AG20443 (cell line): ENCODE measurements at regions not wholly inside any gene's neighbourhood (a gene's known extent, or its start where the extent isn't known, plus 50 kb on each side); places are given as distances from the start of the nearest gene placed in this dataset.

Experiments
- DNase-seq: peaks from one replicate; pipeline ENCODE4 v3.0.0; 2012; ENCODE audit warnings: low spot score, mixed read lengths

- DNase-seq: no peak
These were observed 1358.7 kb upstream of the SORCS1 start for GRCh38 chr10:108523016-108523800.

- DNase-seq: no peak
These were observed 1357.5 kb upstream of the SORCS1 start for GRCh38 chr10:108521827-108522492.

GRCh38 chr10:108515821-108516220 lies 1351.3 kb upstream of the SORCS1 start:
- DNase-seq: no peak

- no peak for DNase-seq
These were observed 1335.9 kb upstream of the SORCS1 start for GRCh38 chr10:108500396-108500795.

GRCh38 chr10:108496106-108496505 lies 1331.6 kb upstream of the SORCS1 start:
- DNase-seq: peak; percentile 25

- peak; percentile 16 for DNase-seq
These were observed 1326.4 kb upstream of the SORCS1 start for GRCh38 chr10:108490944-108491343.

- no peak for DNase-seq
These were observed 1306.9 kb upstream of the SORCS1 start for GRCh38 chr10:108471420-108471819.

- DNase-seq: no peak
These were observed 1305.4 kb upstream of the SORCS1 start for GRCh38 chr10:108469940-108470339.

- peak; percentile 82 for DNase-seq
These were observed 1301.5 kb upstream of the SORCS1 start for GRCh38 chr10:108465871-108466641.

GRCh38 chr10:108462005-108462404 lies 1297.5 kb upstream of the SORCS1 start:
- DNase-seq: no peak

GRCh38 chr10:108454793-108455192 lies 1290.3 kb upstream of the SORCS1 start:
- peak; percentile 73 for DNase-seq

GRCh38 chr10:108454224-108454623 lies 1289.7 kb upstream of the SORCS1 start:
- DNase-seq: peak; percentile 21

GRCh38 chr10:108453166-108453565 lies 1288.7 kb upstream of the SORCS1 start:
- no peak for DNase-seq

- peak; percentile 21 for DNase-seq
These were observed 1288.0 kb upstream of the SORCS1 start for GRCh38 chr10:108452533-108452932.

GRCh38 chr10:108450280-108450679 lies 1285.8 kb upstream of the SORCS1 start:
- no peak for DNase-seq

- peak; percentile 43 for DNase-seq
These were observed 1281.2 kb upstream of the SORCS1 start for GRCh38 chr10:108445746-108446145.

- DNase-seq: no peak
These were observed 1279.1 kb upstream of the SORCS1 start for GRCh38 chr10:108443636-108444035.

GRCh38 chr10:108439397-108439796 lies 1274.9 kb upstream of the SORCS1 start:
- peak; percentile 17 for DNase-seq

GRCh38 chr10:108436096-108436495 lies 1271.6 kb upstream of the SORCS1 start:
- DNase-seq: no peak

GRCh38 chr10:108434559-108435252 lies 1270.2 kb upstream of the SORCS1 start:
- no peak for DNase-seq

GRCh38 chr10:108427146-108427545 lies 1262.6 kb upstream of the SORCS1 start:
- DNase-seq: no peak
